C1 segment of cervical spinal cord (tissue), 14 donors: ENCODE measurements at regions not wholly inside any gene's neighbourhood (a gene's known extent, or its start where the extent isn't known, plus 50 kb on each side); places are given as distances from the start of the nearest gene placed in this dataset.
"Not testable (repeated sequence)": the region's sequence is repeated elsewhere in the genome, so short reads cannot be mapped to it uniquely, and the experiment has no call there.

ENCODE experiments used
- DNase-seq, 14 donors: peaks; one replicate each; lab custom pipeline; 2025; lab: John Stamatoyannopoulos, UW

GRCh38 chr2:35172687-35173086, 1182.9 kb upstream of the CRIM1 start:
- no peak for DNase-seq

DNA sequence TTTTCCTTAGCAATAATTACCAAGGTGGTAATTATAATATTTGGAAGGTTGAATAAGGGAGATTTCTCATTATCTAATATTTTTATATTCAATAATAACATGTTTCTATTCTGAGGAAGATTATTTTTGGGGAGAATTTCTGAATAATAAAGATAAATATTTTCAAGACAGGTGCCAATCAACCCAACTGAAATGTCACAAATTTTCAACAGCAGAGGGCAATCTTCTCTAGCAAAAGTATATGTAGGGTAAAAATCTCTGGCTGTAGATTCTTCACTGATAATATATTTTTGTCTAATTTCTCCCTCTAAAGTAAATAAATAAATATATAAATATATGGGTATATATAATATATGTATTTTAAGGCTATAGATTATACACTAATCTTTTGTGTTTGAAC, 1187.2 kb upstream of the CRIM1 start:
- DNase-seq, result no peak

DNA sequence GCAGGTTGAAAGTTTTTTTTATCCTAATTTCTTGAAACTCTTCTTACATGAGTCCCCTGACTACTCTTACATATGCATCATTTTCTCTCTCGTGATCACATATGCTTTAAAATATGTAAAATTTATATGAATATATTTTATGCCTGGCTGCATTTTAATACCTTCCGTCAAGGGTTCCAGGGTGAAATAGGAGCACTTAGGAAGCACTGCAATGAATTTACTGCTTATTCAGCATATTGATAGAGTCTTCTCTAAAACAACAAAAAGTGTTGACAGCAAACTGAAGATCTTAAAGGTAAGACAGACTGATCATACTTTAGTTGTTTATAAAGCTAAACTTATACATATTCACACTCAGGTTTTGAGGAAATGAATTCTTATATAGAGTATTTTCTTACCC, 1191.6 kb upstream of the CRIM1 start:
- no peak for DNase-seq

DNA sequence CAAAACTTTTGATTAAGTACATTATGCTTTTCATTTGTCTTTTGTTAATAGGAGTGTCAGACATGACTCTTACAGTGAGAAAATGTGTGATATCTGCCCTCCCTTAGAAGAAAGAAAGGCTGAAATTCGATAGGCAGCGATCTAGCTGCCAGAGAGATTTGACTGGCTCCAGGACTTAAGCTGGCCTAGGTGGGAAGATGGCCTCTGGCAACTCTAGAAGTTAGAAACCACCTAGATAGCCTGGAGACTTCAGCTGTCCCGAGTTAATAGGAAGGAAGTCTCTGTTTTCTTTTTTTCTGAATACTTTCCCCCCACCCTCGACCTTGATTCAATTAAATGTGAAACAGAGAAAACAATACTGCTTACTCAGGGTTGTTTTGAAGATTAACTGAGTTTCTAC, 1194.7 kb upstream of the CRIM1 start:
- DNase-seq, result no peak

DNA sequence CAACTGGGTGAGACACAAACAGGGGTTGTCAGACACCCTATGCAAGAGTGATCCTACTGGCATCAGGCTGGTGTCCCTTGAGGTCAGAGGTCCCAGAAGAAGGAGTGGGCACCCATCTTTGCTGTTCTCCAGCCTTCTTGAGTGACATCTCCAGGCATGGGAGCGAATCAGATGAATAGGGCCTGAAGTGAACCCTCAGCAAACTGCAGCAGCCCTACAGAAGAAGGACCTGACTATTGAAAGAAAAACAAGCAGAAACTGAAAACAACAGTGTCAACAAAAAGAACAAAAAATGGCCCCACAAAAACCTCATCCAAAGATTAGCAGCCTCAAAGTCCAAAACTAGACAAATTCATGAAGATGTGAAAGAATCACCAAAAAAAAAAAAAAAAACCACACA, 1229.7 kb upstream of the CRIM1 start:
- no peak for DNase-seq

GRCh38 chr2:35125278-35125677, 1230.3 kb upstream of the CRIM1 start:
- no peak for DNase-seq

GRCh38 chr2:35116151-35116550, 1239.4 kb upstream of the CRIM1 start:
- no peak for DNase-seq

DNA sequence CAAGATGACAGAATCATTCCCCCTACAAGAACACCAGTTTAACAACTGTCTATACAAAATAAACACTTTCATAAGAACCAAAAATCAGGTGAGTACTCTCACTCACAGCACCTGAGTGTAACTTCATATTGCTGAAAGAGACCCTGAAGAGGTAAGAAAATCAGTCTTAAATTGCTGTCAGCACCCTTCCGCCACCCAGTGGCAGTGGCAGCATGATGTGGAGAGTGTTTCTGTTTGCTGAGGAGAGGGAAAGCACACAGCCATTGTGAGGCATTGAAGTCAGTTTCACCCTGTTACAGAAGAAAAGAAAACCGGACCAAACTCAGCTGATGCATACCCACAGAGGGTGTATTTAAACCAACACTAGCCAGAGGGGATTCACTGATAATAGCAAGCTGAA, 1240.8 kb upstream of the CRIM1 start:
- no peak for DNase-seq

DNA sequence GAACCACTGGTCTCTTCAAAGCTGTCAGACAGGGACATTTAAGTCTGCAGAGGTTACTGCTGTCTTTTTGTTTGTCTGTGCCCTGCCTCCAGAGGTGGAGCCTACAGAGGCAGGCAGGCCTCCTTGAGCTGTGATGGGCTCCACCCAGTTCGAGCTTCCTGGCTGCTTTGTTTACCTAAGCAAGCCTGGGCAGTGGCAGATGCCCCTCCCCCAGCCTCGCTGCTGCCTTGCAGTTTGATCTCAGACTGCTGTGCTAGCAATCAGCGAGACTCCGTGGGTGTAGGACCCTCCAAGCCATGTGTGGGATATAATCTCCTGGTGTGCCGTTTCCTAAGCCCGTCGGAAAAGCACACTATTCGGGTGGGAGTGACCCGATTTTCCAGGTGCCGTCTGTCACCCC, 1243.2 kb upstream of the CRIM1 start:
- DNase-seq, result not testable (repeated sequence)

DNA sequence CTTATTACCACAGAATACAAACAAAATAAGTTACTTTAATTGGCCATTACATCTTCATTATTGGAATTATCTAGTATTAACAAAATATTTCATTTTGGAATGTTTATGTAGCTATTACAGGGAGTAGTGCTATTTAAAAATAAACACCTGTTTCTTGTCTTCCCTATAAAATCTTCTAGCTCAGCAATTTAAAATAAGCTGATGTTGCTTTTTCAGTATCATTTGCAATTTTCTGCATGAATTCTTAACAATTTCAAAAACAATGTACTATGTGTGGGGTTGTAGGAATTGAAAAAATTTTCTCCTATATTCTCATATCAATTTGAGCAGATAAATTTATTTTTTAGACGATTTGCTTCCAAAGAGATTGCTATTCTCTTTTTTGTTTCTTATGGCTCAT, 1251.3 kb upstream of the CRIM1 start:
- DNase-seq, result no peak

DNA sequence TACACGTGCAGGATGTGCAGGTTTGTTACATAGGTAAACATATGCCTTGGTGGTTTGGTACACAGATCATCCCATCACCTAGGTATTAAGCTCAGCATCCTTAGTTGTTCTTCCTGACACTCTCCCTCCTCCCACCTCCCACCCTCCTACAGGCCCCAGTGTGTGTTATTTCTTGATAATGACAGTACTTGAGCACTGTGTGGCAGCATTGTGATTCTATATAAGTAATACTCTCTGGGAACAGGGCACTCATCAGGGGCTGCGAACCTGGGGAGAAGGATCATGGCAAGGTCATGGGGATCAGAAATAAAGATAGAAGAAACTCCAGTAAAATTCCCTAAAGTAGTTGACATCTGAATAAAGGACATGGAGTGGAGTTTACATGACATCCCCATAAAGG, 1256.2 kb upstream of the CRIM1 start:
- DNase-seq, result no peak

GRCh38 chr2:35082072-35082471, 1273.5 kb upstream of the CRIM1 start:
- DNase-seq, result no peak

GRCh38 chr2:35081622-35082015, 1274.0 kb upstream of the CRIM1 start:
- DNase-seq, result no peak

DNA sequence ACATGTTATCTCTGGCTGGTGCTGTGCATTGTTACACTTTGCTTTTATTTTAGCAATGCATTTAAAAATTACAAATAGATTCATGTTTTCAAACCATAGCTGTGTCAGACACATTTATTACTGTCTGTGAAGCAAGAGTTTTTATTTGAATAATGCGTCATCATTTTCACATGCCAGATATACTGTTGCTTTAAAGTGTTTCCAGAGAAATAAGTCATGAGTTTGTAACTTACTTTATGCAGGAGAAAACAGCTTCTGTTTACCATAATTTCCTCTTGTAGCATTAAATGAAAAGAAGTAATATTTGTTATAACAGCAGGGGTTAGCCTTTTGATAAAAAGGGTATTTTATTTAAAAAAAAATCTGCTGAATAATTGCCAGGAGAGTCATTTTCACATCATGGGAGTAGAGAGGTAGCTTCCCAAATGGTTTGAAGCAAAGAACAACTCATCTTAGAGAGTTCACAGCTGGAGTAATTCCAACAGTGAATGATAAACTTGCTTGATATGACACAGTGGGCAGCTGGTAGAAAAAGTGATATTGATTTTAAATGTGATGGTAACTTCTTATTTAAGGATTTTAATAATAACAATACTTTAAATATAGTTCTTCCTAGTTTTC, 1274.5 kb upstream of the CRIM1 start:
- DNase-seq, result no peak

DNA sequence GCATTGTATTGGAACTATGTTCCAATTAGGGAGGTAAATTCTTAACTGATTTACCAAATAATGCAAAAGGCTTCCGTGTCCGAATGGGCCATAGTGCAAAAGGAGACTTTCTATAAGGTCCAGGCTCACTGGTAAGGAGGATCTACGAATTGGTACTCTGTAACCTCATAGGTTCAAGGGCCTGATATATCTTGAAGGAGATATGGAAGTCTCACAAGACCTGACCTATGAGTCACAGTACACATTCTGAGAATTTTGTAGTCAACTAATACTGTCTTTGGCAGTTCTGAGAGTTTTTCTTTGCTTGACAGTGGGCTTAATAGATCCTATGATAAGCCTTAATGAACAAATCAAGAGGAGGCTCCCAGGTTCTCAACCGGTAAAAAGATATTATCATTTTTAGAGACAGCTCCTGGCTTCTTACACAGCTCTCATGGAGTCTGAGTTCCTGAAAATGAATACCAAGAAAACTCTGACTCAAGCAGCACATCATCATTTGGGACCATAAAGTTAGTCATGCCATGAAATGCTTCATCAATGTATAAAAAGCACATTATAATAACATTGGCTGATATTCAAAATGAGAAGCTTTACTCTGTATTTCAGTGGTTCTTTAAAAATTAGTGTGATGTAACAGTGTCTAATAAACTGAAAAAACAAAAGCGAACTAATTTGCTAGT, 1275.2 kb upstream of the CRIM1 start:
- DNase-seq, result no peak

DNA sequence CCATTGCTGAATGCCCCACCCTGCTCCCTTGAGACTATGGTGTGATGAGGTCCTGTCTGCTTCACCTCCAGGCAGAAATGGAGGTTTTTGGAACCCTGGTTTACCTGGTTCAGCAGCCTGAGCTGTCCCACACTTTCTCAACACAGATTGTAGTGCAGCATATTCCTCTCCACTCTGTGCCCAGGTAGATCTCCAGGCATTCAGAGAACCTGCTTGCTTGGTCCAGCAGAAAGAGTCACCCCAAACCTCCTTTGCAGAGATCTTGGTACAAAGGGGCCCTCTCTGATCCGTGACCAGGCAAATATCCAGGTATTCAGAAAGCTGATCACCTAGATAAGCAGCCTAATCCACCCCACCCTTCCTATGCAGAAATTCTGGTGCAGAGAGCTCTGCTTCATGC, 1288.2 kb upstream of the CRIM1 start:
- DNase-seq, result no peak

DNA sequence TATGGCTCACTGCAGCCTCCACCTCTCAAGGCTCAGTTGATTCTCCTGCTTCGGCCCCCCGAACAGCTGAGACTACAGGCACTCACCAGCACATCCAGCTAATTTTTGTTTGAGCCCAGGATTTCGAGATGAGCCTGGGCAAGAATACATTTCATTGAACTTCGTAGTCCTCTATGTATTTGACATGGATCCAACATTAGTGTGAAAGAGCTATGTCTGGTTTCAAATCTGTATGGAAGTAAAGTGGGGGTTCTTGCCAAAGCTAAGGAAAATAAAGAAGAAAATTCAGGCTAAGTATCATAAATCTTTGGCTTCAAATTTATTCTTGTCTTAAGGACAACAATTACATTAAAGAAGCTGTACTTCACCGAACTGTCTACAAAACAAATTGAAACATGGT, 1291.7 kb upstream of the CRIM1 start:
- DNase-seq, result no peak

DNA sequence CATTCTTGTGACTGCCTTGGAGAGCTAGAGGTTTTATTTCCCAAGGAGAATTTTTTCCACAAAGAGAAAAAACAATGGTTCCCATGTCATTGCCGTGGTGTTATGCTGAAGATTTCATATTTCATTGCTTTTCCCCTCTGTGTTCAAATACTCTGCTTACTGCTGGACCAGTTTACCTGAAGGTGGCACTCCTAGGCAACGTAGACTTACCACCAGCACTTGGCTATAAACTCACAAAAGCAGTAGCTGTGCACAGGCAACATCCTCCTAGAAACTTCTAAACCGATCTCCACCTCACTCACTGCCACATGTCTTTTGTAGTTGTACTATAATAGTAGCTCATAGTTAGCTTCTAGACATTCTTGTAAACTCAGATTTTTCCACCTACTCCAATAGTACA, 1319.7 kb upstream of the CRIM1 start:
- no peak for DNase-seq

DNA sequence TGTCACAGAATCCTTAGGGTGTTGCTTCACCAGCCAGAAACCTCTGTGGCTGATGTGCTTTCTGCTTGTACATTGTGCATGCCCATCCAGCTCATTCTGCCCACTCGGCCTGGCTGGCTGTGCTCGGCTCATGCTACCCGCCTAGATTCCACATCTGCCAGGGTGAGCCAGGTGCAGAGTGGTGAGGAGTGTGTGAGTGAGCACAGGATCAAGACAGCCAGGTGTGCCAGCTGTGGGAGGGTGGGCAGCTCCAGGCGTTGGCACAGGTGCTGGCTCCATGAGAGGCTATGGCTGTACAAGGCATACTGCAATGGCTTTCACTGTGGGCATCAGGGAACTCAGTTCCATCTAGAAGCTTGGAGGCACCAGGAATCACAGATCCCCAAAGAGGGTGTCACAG, 1321.8 kb upstream of the CRIM1 start:
- no peak for DNase-seq

GRCh38 chr2:35023545-35023944, 1332.0 kb upstream of the CRIM1 start:
- no peak for DNase-seq

DNA sequence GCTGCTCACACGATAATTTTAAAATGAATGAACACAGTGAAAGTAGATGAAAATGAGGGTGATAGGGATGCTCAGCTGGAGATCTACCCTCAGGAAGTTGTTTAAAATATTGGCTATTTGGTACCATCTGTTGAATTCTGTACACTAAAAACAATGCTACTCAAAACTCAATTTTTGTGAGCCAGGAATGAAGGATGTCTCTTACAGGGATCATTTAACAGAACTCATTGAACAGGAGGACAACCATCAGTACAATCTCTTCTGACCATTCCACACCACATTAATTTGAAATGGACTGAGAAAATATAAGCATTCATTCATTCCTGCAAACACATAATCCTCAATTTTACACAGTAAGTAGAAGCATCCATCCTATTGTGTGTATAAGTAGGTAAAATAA, 1355.1 kb upstream of the CRIM1 start:
- no peak for DNase-seq

GRCh38 chr2:34998741-34999140, 1356.8 kb upstream of the CRIM1 start:
- DNase-seq, result peak in 1 of 14 donors; percentile 37

- DNase-seq, result peak in 1 of 14 donors; percentile 6
Measured at GRCh38 chr2:34997779-34998178, 1357.8 kb upstream of the CRIM1 start.

DNA sequence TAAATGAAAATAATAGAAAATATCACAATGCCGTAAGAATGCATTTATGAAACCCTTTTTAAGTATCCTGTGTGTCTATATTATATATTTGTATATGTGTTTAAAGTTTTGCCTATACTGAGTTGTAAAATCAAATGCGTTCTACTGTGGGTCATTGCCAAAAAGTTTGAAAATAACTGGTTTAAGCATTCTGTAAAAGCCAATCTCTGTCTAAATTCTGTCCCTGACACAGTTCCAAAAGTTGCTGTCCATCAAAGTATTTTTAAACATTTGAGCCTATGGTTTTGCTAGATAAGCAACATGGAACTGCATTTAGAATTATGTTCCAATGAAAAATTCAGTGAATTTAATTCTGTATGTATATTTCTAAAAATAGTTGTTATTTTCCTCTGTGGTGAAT, 1360.4 kb upstream of the CRIM1 start:
- no peak for DNase-seq
